IMR-90 (cell line): ENCODE measurements at regions not wholly inside any gene's neighbourhood (a gene's known extent, or its start where the extent isn't known, plus 50 kb on each side); places are given as distances from the start of the nearest gene placed in this dataset.

Experiments used
- ATAC-seq: fragments of 200-7000 bp; cut with Tn5 transposase; 2 replicates; pipeline ENCODE4 v1.9.1; 2020; ENCODE audit warnings: low read depth, mild to moderate bottlenecking, moderate library complexity
- BruUV-seq: library from RNA; stranded (reverse); fragments of 400-500 nt; replicated peaks from 2 replicates; lab custom pipeline; 2021; lab: Mats Ljungman, UMichigan
- CTCF ChIA-PET: fragments of 300-600 bp; formaldehyde crosslinking; extraction: SDS; loops from one replicate; lab custom pipeline; 2021; ENCODE audit warnings: antibody characterized with exemption; lab: Yijun Ruan, JAX
- POLR2A ChIA-PET: fragments of 300-600 bp; sonication (Branson Sonifier 250); formaldehyde crosslinking; loops from one replicate; lab custom pipeline; 2022; ENCODE audit warnings: antibody characterized with exemption; ENCODE audit not compliant: unreplicated experiment; lab: Charles Lee
- DNase-seq: peaks from one replicate; pipeline ENCODE4 v3.0.0; 2013
- H2AFZ ChIP-seq: replicated peaks from 2 replicates; pipeline ENCODE3; 2013; ENCODE audit warnings: low read length, mild to moderate bottlenecking; ENCODE audit not compliant: poor library complexity
- H2AK5ac ChIP-seq: 2 replicates; pipeline ENCODE4 v1.6.1; 2013; ENCODE audit warnings: low read depth, low read length, inconsistent platforms
- H2AK9ac ChIP-seq: replicated peaks from 2 replicates; pipeline ENCODE3; 2013; ENCODE audit warnings: mild to moderate bottlenecking, low read depth, low read length, moderate library complexity; ENCODE audit not compliant: poor library complexity
- H2BK120ac ChIP-seq: 2 replicates; pipeline ENCODE4 v1.6.1; 2013; ENCODE audit warnings: low read depth, low read length, inconsistent platforms
- H2BK15ac ChIP-seq: 3 replicates; pipeline ENCODE4 v1.6.1; 2013; ENCODE audit warnings: low read depth, low read length, inconsistent platforms
- H2BK20ac ChIP-seq: 2 replicates; pipeline ENCODE4 v1.6.1; 2013; ENCODE audit warnings: low read depth, mild to moderate bottlenecking, inconsistent platforms, low read length, moderate library complexity
- H2BK5ac ChIP-seq: 2 replicates; pipeline ENCODE4 v1.6.1; 2013; ENCODE audit warnings: mild to moderate bottlenecking, low read depth, low read length, inconsistent platforms; ENCODE audit not compliant: poor library complexity, severe bottlenecking
- H3K14ac ChIP-seq: replicated peaks from 2 replicates; pipeline ENCODE4 v1.6.1; 2013; ENCODE audit warnings: low read depth, low read length, inconsistent platforms
- H3K18ac ChIP-seq: 2 replicates; pipeline ENCODE4 v1.6.1; 2013; ENCODE audit warnings: low read depth, low read length, control low read depth
- H3K23ac ChIP-seq: 2 replicates; pipeline ENCODE4 v1.6.1; 2013; ENCODE audit warnings: low read depth, low read length, inconsistent platforms
- H3K27ac ChIP-seq: 2 replicates; pipeline ENCODE4 v1.5.1; 2013; ENCODE audit warnings: mild to moderate bottlenecking, control low read depth, low read length; ENCODE audit not compliant: insufficient read depth
- H3K27me3 ChIP-seq: 2 replicates; pipeline ENCODE4 v1.6.1; 2013; ENCODE audit warnings: low read length; ENCODE audit not compliant: control insufficient read depth, insufficient read depth
- H3K36me3 ChIP-seq: 2 replicates; pipeline ENCODE4 v1.6.1; 2013; ENCODE audit warnings: low read length, mixed read lengths; ENCODE audit not compliant: control insufficient read depth, insufficient read depth
- H3K4ac ChIP-seq: 2 replicates; pipeline ENCODE4 v1.6.1; 2013; ENCODE audit warnings: low read depth, low read length, inconsistent platforms
- H3K4me1 ChIP-seq: 2 replicates; pipeline ENCODE4 v1.6.1; 2013; ENCODE audit warnings: low read length, mixed read lengths; ENCODE audit not compliant: control insufficient read depth, insufficient read depth
- H3K4me2 ChIP-seq: 2 replicates; pipeline ENCODE4 v1.6.1; 2013; ENCODE audit warnings: low read depth, mild to moderate bottlenecking, control low read depth, low read length, moderate library complexity
- H3K4me3 ChIP-seq: 2 replicates; pipeline ENCODE4 v1.5.1; 2013; ENCODE audit warnings: low read depth, mild to moderate bottlenecking, control low read depth, low read length, moderate library complexity; ENCODE audit not compliant: insufficient read depth
- H3K56ac ChIP-seq: 2 replicates; pipeline ENCODE4 v1.6.1; 2013; ENCODE audit warnings: low read length, inconsistent platforms; ENCODE audit not compliant: insufficient read depth; ENCODE audit errors: extremely low read depth
- H3K79me1 ChIP-seq, 2 experiments: 2 replicates each; pipeline ENCODE4 v1.6.1; 2013; ENCODE audit warnings: low read length in 2 of 2, inconsistent platforms in 1 of 2, low read depth in 1 of 2
- H3K9ac ChIP-seq: 2 replicates; pipeline ENCODE4 v1.6.1; 2013; ENCODE audit warnings: low read depth, low read length, control low read depth
- H3K9me1 ChIP-seq: 2 replicates; pipeline ENCODE4 v1.6.1; 2013; ENCODE audit warnings: low read length, inconsistent platforms; ENCODE audit not compliant: insufficient read depth
- H3K9me3 ChIP-seq: 2 replicates; pipeline ENCODE4 v1.6.1; 2013; ENCODE audit warnings: low read length; ENCODE audit not compliant: control insufficient read depth, insufficient read depth
- H4K20me1 ChIP-seq: 2 replicates; pipeline ENCODE4 v1.6.1; 2013; ENCODE audit warnings: low read length, inconsistent platforms; ENCODE audit not compliant: insufficient read depth
- H4K5ac ChIP-seq: 2 replicates; pipeline ENCODE4 v1.6.1; 2013; ENCODE audit warnings: mild to moderate bottlenecking, low read depth, low read length, control low read depth
- H4K8ac ChIP-seq, 2 experiments: 2 replicates each; pipeline ENCODE4 v1.6.1; 2013; ENCODE audit warnings: low read depth in 2 of 2, low read length in 2 of 2, control low read depth in 1 of 2, inconsistent platforms in 1 of 2
- H4K91ac ChIP-seq: 2 replicates; pipeline ENCODE4 v1.6.1; 2013; ENCODE audit warnings: low read depth, low read length, inconsistent platforms; ENCODE audit not compliant: insufficient read depth
- BHLHE40 ChIP-seq: fragments of 150-350 bp; IDR thresholded peaks from 2 replicates; pipeline ENCODE4 v1.6.1; 2016; ENCODE audit warnings: mild to moderate bottlenecking, low read depth, low read length
- CEBPB ChIP-seq: IDR thresholded peaks from 2 replicates; pipeline ENCODE4 v1.6.1; 2012; ENCODE audit warnings: low read depth, low read length, improper control_type of control experiment
- CHD1 ChIP-seq: IDR thresholded peaks from 2 replicates; pipeline ENCODE4 v1.6.1; 2012; ENCODE audit warnings: low read depth, low read length, improper control_type of control experiment
- NFE2L2 ChIP-seq: fragments of 150-350 bp; IDR thresholded peaks from 2 replicates; pipeline ENCODE4 v1.6.1; 2016; ENCODE audit warnings: low read depth, mild to moderate bottlenecking, low read length
- POLR2A ChIP-seq: IDR thresholded peaks from 2 replicates; pipeline ENCODE4 v1.6.1; 2012; ENCODE audit warnings: mild to moderate bottlenecking, low read depth, low read length
- RAD21 ChIP-seq: IDR thresholded peaks from 2 replicates; pipeline ENCODE4 v1.6.1; 2012; ENCODE audit warnings: low read length, improper control_type of control experiment
- WGBS, 2 experiments: methylation state at CpG; one replicate each; pipeline versions ENCODE4 v1.1.5 to v1.1.7; 2013; ENCODE audit warnings: missing lambda C conversion rate in 2 of 2; ENCODE audit not compliant: insufficient read length in 1 of 2; ENCODE audit errors: extremely low coverage in 2 of 2; 5-methylcytosine and 5-hydroxymethylcytosine counted together
- dilution Hi-C: fragments of 300-500 bp; cut with HindIII; formaldehyde crosslinking; loops from one replicate; pipeline ENCODE4 v1.14.3; 2018; ENCODE audit warnings: low sequenced_read_pairs; ENCODE audit not compliant: unreplicated experiment
- in situ Hi-C: fragments of 300-500 bp; cut with MboI; formaldehyde crosslinking; loops from 3 replicates; pipeline ENCODE4 v1.14.3; 2019; ENCODE audit warnings: low sequenced_read_pairs, inconsistent platforms, mixed read lengths
- intact Hi-C: fragments of 100-400 bp; cut with micrococcal nuclease; formaldehyde crosslinking; loops from 2 replicates; pipeline ENCODE4 v1.10.0; 2022

DNA sequence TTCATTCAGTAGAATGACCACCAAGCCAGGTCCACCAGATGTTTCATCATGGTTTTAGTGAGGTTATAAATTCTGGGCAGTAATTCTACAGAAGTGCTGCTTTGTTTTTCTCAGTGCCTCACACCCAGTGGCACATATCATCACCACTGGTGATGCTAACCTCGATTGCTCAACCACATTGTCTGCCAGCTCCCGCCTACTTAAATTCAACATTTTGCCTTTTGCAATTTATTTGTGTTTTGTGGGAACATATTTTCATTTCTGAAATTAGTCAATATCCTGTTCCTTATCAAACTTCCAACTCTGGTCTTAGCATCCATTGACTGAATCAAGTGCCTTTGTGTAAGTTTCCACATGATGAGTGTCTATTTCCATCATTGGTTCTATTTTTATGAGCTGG, 62.3 kb upstream of the TMEM178A start:
- in situ Hi-C loops = no loop called here
- no peak overlapping the region for H3K4me3 ChIP-seq

More for the DNA sequence above, 62.3 kb upstream of the TMEM178A start:
- H3K9me3 ChIP-seq = no peaks in the 10 kb centered on the region
- H3K9me1 ChIP-seq = no peaks in the 10 kb centered on the region; the same call in 1 of the 2 replicates
- intact Hi-C loops = no loop called here
- H3K4me1 ChIP-seq = no peaks in the 10 kb centered on the region; the same call in 1 of the 2 replicates
- H3K18ac ChIP-seq = no peak overlapping the region
- dilution Hi-C loops = no loop called here
- TF ChIP-seq CHD1 (no peak), POLR2A (no peak), NFE2L2 (no peak), CEBPB (peak; percentile 78), BHLHE40 (no peak), RAD21 (no peak)
- no peak overlapping the region for H2AK9ac ChIP-seq
- ATAC-seq = no peak
- H3K9ac ChIP-seq = no peak overlapping the region
- no peak overlapping the region for H4K91ac ChIP-seq
- H4K5ac ChIP-seq = no peak overlapping the region
- no peak overlapping the region for H2BK120ac ChIP-seq
- no CpG with 5 or more reads among the region's 2 CpGs for WGBS, 2 experiments
- ChIA-PET POLR2A (no interaction called here), CTCF (interaction anchor here (2.5 kb wide), 1 partner anchor 10 kb away, joined by 10 read pairs; no protein-coding TSS in a partner anchor)
- H2BK5ac ChIP-seq = no peak overlapping the region
- no peak overlapping the region for H3K23ac ChIP-seq
- no peak overlapping the region for H3K4me2 ChIP-seq
- H4K8ac ChIP-seq = no peak overlapping the region
- no peak overlapping the region for H2BK15ac ChIP-seq
- H3K36me3 ChIP-seq = no peaks in the 10 kb centered on the region
- no peaks in the 10 kb centered on the region for H4K20me1 ChIP-seq
- no TSS peak for BruUV-seq
- H2BK20ac ChIP-seq = no peak overlapping the region
- H2AFZ ChIP-seq = no peak overlapping the region
- H3K27ac ChIP-seq = no peak overlapping the region
- H3K4ac ChIP-seq = no peak overlapping the region
- no peak overlapping the region for H2AK5ac ChIP-seq
- no peaks in the 10 kb centered on the region for H3K79me1 ChIP-seq
- no peak overlapping the region for H3K56ac ChIP-seq
- peaks cover 4% of the 10 kb centered on the region; the same call in 1 of the 2 replicates for H3K27me3 ChIP-seq
- DNase-seq = peak; percentile 33
- no peak overlapping the region for H3K14ac ChIP-seq
